HL-60 (cell line): ENCODE measurements at regions not wholly inside any gene's neighbourhood (a gene's known extent, or its start where the extent isn't known, plus 50 kb on each side); places are given as distances from the start of the nearest gene placed in this dataset.

Source experiments
- DNase-seq, 2 experiments: peaks; one replicate each; pipeline ENCODE4 v3.0.0-alpha.2; 2010 to 2020; ENCODE audit warnings: low read depth in 1 of 2, low spot score in 1 of 2
- H3K27ac ChIP-seq: fragments of 250-450 bp; sonication (Bioruptor Pico); replicated peaks from 2 replicates; pipeline ENCODE4 v1.5.1; 2020; ENCODE audit warnings: mild to moderate bottlenecking, moderate library complexity
- H3K27me3 ChIP-seq: fragments of 250-450 bp; sonication (Bioruptor Pico); 2 replicates; pipeline ENCODE4 v1.5.1; 2021; ENCODE audit warnings: mild to moderate bottlenecking, moderate library complexity; ENCODE audit not compliant: insufficient read depth, poor library complexity, severe bottlenecking
- H3K4me3 ChIP-seq: replicated peaks from 2 replicates; pipeline ENCODE4 v1.5.1; 2011; ENCODE audit warnings: mild to moderate bottlenecking, control low read depth, low read length; ENCODE audit not compliant: insufficient read depth
- CTCF ChIP-seq: IDR thresholded peaks from one replicate; pipeline ENCODE4 v1.5.1; 2011; ENCODE audit warnings: low read length, control low read depth, inconsistent platforms; ENCODE audit not compliant: insufficient read depth
- GABPA ChIP-seq: IDR thresholded peaks from 2 replicates; pipeline ENCODE4 v1.6.1; 2012; ENCODE audit warnings: low read depth
- POLR2AphosphoS5 ChIP-seq: IDR thresholded peaks from 2 replicates; pipeline ENCODE4 v1.6.1; 2012; ENCODE audit warnings: low read depth
- REST ChIP-seq: IDR thresholded peaks from 2 replicates; pipeline ENCODE4 v1.6.1; 2012; ENCODE audit warnings: low read depth; ENCODE audit not compliant: insufficient replicate concordance
- SPI1 ChIP-seq: IDR thresholded peaks from 2 replicates; pipeline ENCODE4 v1.6.1; 2012; ENCODE audit warnings: low read depth, mild to moderate bottlenecking, borderline replicate concordance

GRCh38 chr14:87797001-87797400, 196.0 kb downstream of the GALC start:
- no peak for DNase-seq

GRCh38 chr14:87794561-87794960, 198.4 kb downstream of the GALC start:
- no peak for TF ChIP-seq REST
- TF ChIP-seq POLR2AphosphoS5: no peak
- no peak for TF ChIP-seq SPI1
- TF ChIP-seq GABPA: no peak
- no peak for TF ChIP-seq CTCF

More at GRCh38 chr14:87797001-87797400, 196.0 kb downstream of the GALC start:
- H3K4me3 ChIP-seq: no peak overlapping the region
- H3K27ac ChIP-seq: no peak overlapping the region
- no peaks in the 10 kb centered on the region for H3K27me3 ChIP-seq
- TF ChIP-seq SPI1 (no peak), CTCF (no peak), REST (no peak), GABPA (no peak), POLR2AphosphoS5 (no peak)

GRCh38 chr14:87785897-87786296, 207.1 kb downstream of the GALC start:
- Histone ChIP-seq H3K27ac (no peak overlapping the region), H3K27me3 (no peaks in the 10 kb centered on the region), H3K4me3 (no peak overlapping the region)
- no peak for DNase-seq
- TF ChIP-seq POLR2AphosphoS5 (no peak), GABPA (no peak), REST (no peak), CTCF (no peak), SPI1 (no peak)

More at GRCh38 chr14:87794561-87794960, 198.4 kb downstream of the GALC start:
- Histone ChIP-seq H3K27me3 (no peaks in the 10 kb centered on the region), H3K27ac (no peak overlapping the region), H3K4me3 (no peak overlapping the region)
- DNase-seq: no peak
